Adrenal gland (tissue), 5 donors: ENCODE measurements at regions not wholly inside any gene's neighbourhood (a gene's known extent, or its start where the extent isn't known, plus 50 kb on each side); places are given as distances from the start of the nearest gene placed in this dataset.

Experiments
- POLR2A ChIP-seq, 2 donors: fragments of 450-650 bp; IDR thresholded peaks; one replicate each; pipeline ENCODE4 v1.6.1; 2017; ENCODE audit warnings: antibody characterized with exemption in 2 of 2, mild to moderate bottlenecking in 2 of 2, moderate library complexity in 1 of 2
- TF ChIP-seq, protein P1 (sequence below), 6 experiments: fragments of 450-650 bp in 4 of 6; fragments of 200-600 bp in 2 of 6; sonication (generic) in 1 of 6; IDR thresholded peaks; 1 replicate in 5 of 6; 2 replicates in 1 of 6; pipeline versions ENCODE4 v1.5.1 to v1.8.0; 2016 to 2021; ENCODE audit warnings: antibody characterized with exemption in 6 of 6, mild to moderate bottlenecking in 2 of 6, moderate library complexity in 1 of 6
- donor health status: DM: no; HTN: no; CAD: no.

DNA sequence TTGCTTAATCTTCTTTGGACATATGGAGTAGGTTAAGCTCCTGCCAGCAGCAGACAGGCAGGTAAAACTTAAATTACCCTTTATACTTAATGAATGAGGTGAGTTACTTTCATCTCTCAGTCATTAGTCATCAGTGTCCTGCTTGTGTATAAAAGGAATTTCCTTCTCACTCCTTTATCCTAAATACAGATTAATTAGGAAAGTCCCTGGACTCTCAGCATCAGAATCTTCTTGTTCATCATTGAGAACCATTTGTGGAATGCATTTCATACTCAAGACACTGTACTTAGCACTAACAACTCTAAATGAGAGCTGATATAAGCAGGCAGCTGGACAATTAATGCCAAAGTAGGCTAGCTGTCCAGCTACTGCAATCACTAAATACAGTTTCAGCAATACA, 630.4 kb downstream of the METTL15 start:
- TF ChIP-seq, protein P1, sequence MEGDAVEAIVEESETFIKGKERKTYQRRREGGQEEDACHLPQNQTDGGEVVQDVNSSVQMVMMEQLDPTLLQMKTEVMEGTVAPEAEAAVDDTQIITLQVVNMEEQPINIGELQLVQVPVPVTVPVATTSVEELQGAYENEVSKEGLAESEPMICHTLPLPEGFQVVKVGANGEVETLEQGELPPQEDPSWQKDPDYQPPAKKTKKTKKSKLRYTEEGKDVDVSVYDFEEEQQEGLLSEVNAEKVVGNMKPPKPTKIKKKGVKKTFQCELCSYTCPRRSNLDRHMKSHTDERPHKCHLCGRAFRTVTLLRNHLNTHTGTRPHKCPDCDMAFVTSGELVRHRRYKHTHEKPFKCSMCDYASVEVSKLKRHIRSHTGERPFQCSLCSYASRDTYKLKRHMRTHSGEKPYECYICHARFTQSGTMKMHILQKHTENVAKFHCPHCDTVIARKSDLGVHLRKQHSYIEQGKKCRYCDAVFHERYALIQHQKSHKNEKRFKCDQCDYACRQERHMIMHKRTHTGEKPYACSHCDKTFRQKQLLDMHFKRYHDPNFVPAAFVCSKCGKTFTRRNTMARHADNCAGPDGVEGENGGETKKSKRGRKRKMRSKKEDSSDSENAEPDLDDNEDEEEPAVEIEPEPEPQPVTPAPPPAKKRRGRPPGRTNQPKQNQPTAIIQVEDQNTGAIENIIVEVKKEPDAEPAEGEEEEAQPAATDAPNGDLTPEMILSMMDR (IDR thresholded peaks at IDR 0.05), result no peak
- no peak for TF ChIP-seq POLR2A (IDR thresholded peaks at IDR 0.05)
